ENCODE measurements at regions not wholly inside any gene's neighbourhood (a gene's known extent, or its start where the extent isn't known, plus 50 kb on each side); places are given as distances from the start of the nearest gene placed in this dataset.

DNA sequence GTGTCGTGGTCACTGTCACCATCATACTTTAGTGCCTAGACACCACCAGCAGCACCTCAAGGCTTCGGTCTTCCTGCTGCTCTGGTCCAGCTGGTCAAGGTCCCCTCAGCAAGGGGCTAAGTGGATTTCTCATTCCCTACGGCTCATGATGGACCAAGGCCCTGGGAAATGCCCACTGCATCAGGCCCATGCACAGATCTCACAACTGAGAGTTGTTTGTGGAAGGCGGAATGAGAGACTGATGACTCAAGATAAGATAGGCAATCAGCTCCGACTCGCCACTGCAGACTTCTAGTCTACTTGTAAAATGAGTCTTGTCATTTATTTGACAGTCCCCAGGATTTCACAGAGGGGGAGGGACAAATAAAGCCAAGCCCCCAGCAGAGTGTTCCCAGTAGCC lies 108.4 kb upstream of the TBX20 start:
- no peak for DNase-seq (ENCODE audit: unreplicated experiment)
- Mint-ChIP-seq H3K4me3 (ENCODE audit: unreplicated experiment) (no peak overlapping the region), H3K27ac (ENCODE audit: low read depth, unreplicated experiment) (no peak overlapping the region), H3K36me3 (ENCODE audit: insufficient read depth, unreplicated experiment) (no peaks in the 10 kb centered on the region), H3K4me1 (ENCODE audit: insufficient read depth, unreplicated experiment) (no peaks in the 10 kb centered on the region), H3K9me3 (ENCODE audit: unreplicated experiment) (no peaks in the 10 kb centered on the region), H3K27me3 (ENCODE audit: insufficient read depth, unreplicated experiment) (peaks cover under 1% of the 10 kb centered on the region)
- no peak for TF ChIP-seq CTCF (IDR thresholded peaks at IDR 0.05; ENCODE audit: unreplicated experiment)
- POLR2A ChIA-PET, result no interaction called here
- intact Hi-C loops (cut with micrococcal nuclease), result no loop called here
- CTCF ChIA-PET, result interaction anchor here (0.6 kb wide), 2 partner anchors 259 to 1479 kb away, joined by 3 to 6 read pairs; no protein-coding TSS in a partner anchor
- no TSS peak for BruUV-seq (replicated peaks)

- CTCF ChIA-PET, result no interaction called here
- H3K27ac Mint-ChIP-seq (ENCODE audit: low read depth, unreplicated experiment), result no peak overlapping the region
- H3K4me3 Mint-ChIP-seq (ENCODE audit: unreplicated experiment), result no peak overlapping the region
- POLR2A ChIA-PET, result no interaction called here
- no peaks in the 10 kb centered on the region for H3K9me3 Mint-ChIP-seq (ENCODE audit: unreplicated experiment)
- H3K4me1 Mint-ChIP-seq (ENCODE audit: insufficient read depth, unreplicated experiment), result no peaks in the 10 kb centered on the region
- no TSS peak for BruUV-seq (replicated peaks)
- H3K27me3 Mint-ChIP-seq (ENCODE audit: insufficient read depth, unreplicated experiment), result peaks cover 21% of the 10 kb centered on the region
- DNase-seq (ENCODE audit: unreplicated experiment), result no peak
- no peaks in the 10 kb centered on the region for H3K36me3 Mint-ChIP-seq (ENCODE audit: insufficient read depth, unreplicated experiment)
- TF ChIP-seq CTCF (IDR thresholded peaks at IDR 0.05; ENCODE audit: unreplicated experiment), result no peak
- intact Hi-C loops (cut with micrococcal nuclease), result no loop called here
These were observed 105.5 kb upstream of the TBX20 start for GRCh38 chr7:35359423-35359822.

DNA sequence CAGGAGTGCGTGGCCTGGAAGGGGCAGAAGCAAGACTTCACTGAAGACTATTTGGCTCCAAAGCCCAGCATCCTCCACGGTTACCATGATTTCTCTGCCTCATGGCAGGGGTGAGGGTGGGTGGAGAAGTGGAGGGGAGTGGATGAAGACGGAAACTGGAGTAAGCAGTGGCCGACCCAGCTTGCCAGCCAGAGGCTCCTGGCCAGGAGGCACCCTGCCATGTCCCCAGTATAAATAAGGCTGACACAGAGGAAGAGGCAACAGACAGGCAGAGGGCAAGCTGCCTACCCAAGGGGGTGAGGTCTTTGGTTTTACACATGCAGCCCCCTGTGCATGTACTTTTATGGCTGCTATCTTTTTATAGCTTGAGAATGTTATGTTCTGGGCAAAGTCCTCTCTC lies 102.6 kb upstream of the TBX20 start:
- Mint-ChIP-seq H3K4me1 (ENCODE audit: insufficient read depth, unreplicated experiment) (no peaks in the 10 kb centered on the region), H3K9me3 (ENCODE audit: unreplicated experiment) (no peaks in the 10 kb centered on the region), H3K36me3 (ENCODE audit: insufficient read depth, unreplicated experiment) (no peaks in the 10 kb centered on the region), H3K4me3 (ENCODE audit: unreplicated experiment) (no peak overlapping the region), H3K27me3 (ENCODE audit: insufficient read depth, unreplicated experiment) (peaks cover 21% of the 10 kb centered on the region), H3K27ac (ENCODE audit: low read depth, unreplicated experiment) (no peak overlapping the region)
- intact Hi-C loops (cut with micrococcal nuclease), result no loop called here
- BruUV-seq (replicated peaks), result no TSS peak
- TF ChIP-seq CTCF (IDR thresholded peaks at IDR 0.05; ENCODE audit: unreplicated experiment), result no peak
- ChIA-PET POLR2A (no interaction called here), CTCF (interaction anchor here (0.5 to 0.6 kb wide), 2 partner anchors 181 to 1360 kb away, joined by 3 read pairs; no protein-coding TSS in a partner anchor)
- no peak for DNase-seq (ENCODE audit: unreplicated experiment)

DNA sequence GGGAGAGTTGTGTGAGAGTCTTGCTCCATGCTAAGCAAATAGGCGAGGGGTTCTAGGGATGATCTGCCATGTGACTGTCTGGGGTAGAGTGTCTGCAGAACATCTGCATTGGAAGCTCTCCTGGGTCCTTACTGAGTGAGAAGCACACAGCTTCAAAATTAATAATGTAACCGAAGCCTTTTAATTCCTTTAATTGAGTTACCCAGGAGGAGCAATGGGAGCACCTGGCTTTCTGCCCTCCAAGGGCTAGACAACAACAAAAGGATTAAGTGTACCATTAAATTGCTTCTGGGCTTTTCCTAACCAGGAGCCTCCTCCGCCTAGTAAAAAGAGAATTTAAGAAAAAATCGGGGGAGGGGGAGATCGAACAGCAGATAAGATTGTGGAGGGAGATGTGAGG lies 102.0 kb upstream of the TBX20 start:
- DNase-seq (ENCODE audit: unreplicated experiment), result no peak
- Mint-ChIP-seq H3K27me3 (ENCODE audit: insufficient read depth, unreplicated experiment) (peaks cover 21% of the 10 kb centered on the region), H3K9me3 (ENCODE audit: unreplicated experiment) (no peaks in the 10 kb centered on the region), H3K4me3 (ENCODE audit: unreplicated experiment) (no peak overlapping the region), H3K36me3 (ENCODE audit: insufficient read depth, unreplicated experiment) (no peaks in the 10 kb centered on the region), H3K27ac (ENCODE audit: low read depth, unreplicated experiment) (no peak overlapping the region), H3K4me1 (ENCODE audit: insufficient read depth, unreplicated experiment) (no peaks in the 10 kb centered on the region)
- POLR2A ChIA-PET, result no interaction called here
- TF ChIP-seq CTCF (IDR thresholded peaks at IDR 0.05; ENCODE audit: unreplicated experiment), result no peak
- CTCF ChIA-PET, result interaction anchor here (0.6 kb wide), 1 partner anchor 182 kb away, joined by 3 read pairs; no protein-coding TSS in a partner anchor
- no TSS peak for BruUV-seq (replicated peaks)
- intact Hi-C loops (cut with micrococcal nuclease), result no loop called here
